Activated naive CD8-positive, alpha-beta T cell treated with anti-CD3 and anti-CD28 coated beads, Interleukin-2, amount 50 U/mL, for 24 hours (primary cell): ENCODE measurements at regions not wholly inside any gene's neighbourhood (a gene's known extent, or its start where the extent isn't known, plus 50 kb on each side); places are given as distances from the start of the nearest gene placed in this dataset.
"Not testable (repeated sequence)": the region's sequence is repeated elsewhere in the genome, so short reads cannot be mapped to it uniquely, and the experiment has no call there.

Source experiments
- ATAC-seq: fragments of 150-1000 bp; cut with Tn5 transposase; one replicate; pipeline ENCODE4 v1.10.0; 2021
- DNase-seq: peaks from one replicate; pipeline ENCODE4 v3.0.0; 2021
- H3K27ac Mint-ChIP-seq: one replicate; pipeline ENCODE4 v1.8.0; 2021; ENCODE audit warnings: mild to moderate bottlenecking, mixed read lengths
- H3K27me3 Mint-ChIP-seq: one replicate; pipeline ENCODE4 v1.8.0; 2021; ENCODE audit warnings: mixed read lengths
- H3K36me3 Mint-ChIP-seq: one replicate; pipeline ENCODE4 v1.8.0; 2021; ENCODE audit warnings: low read depth, mixed read lengths
- H3K4me1 Mint-ChIP-seq: one replicate; pipeline ENCODE4 v1.8.0; 2021; ENCODE audit warnings: mixed read lengths
- H3K4me3 Mint-ChIP-seq: one replicate; pipeline ENCODE4 v1.8.0; 2021; ENCODE audit warnings: mild to moderate bottlenecking, moderate library complexity, mixed read lengths
- H3K9me3 Mint-ChIP-seq: one replicate; pipeline ENCODE4 v1.8.0; 2021; ENCODE audit warnings: mixed read lengths

- DNase-seq, H3K36me3 Mint-ChIP-seq, H3K9me3 Mint-ChIP-seq, H3K4me1 Mint-ChIP-seq, H3K4me3 Mint-ChIP-seq, ATAC-seq, H3K27ac Mint-ChIP-seq, H3K27me3 Mint-ChIP-seq: not testable (repeated sequence)
Observed at GRCh38 chr12:8373744-8374143, 82.0 kb upstream of the CLEC6A start.

- H3K36me3 Mint-ChIP-seq, H3K4me1 Mint-ChIP-seq, H3K9me3 Mint-ChIP-seq, H3K27ac Mint-ChIP-seq, H3K4me3 Mint-ChIP-seq, H3K27me3 Mint-ChIP-seq, DNase-seq, ATAC-seq: not testable (repeated sequence)
Observed at GRCh38 chr12:8375122-8375521, 80.6 kb upstream of the CLEC6A start.

DNA sequence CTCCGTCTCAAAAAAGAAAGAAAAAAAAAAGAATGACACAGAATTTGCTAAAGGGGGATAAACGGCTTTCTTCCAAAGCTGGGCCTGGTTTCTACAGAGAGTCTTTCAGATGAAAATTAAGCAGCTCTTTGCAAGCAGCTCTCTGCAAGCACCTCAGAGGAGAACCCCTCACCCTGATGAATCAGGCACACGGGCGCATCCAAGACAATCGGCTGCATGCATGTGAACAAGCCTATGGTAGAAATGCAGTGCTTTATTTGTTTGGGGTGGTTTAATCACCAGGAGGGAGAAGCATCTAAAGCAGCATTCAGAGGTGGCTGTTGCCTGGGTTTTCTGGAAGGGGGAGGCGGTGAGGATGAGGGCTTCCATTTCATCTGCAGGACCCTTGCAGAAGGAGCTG is 78.0 kb upstream of the CLEC6A start:
- not testable (repeated sequence) for H3K9me3 Mint-ChIP-seq, H3K36me3 Mint-ChIP-seq, H3K27ac Mint-ChIP-seq, ATAC-seq, H3K4me3 Mint-ChIP-seq, DNase-seq, H3K27me3 Mint-ChIP-seq, H3K4me1 Mint-ChIP-seq

- not testable (repeated sequence) for H3K27ac Mint-ChIP-seq, H3K27me3 Mint-ChIP-seq, H3K4me1 Mint-ChIP-seq, H3K36me3 Mint-ChIP-seq, H3K4me3 Mint-ChIP-seq, DNase-seq, H3K9me3 Mint-ChIP-seq, ATAC-seq
Observed at GRCh38 chr12:8382556-8382955, 73.2 kb upstream of the CLEC6A start.

- not testable (repeated sequence) for H3K4me3 Mint-ChIP-seq, DNase-seq, H3K4me1 Mint-ChIP-seq, H3K9me3 Mint-ChIP-seq, H3K27ac Mint-ChIP-seq, H3K36me3 Mint-ChIP-seq, ATAC-seq
- H3K27me3 Mint-ChIP-seq = peaks cover 12% of the 10 kb centered on the region
Observed at GRCh38 chr12:8384686-8385085, 71.1 kb upstream of the CLEC6A start.

DNA sequence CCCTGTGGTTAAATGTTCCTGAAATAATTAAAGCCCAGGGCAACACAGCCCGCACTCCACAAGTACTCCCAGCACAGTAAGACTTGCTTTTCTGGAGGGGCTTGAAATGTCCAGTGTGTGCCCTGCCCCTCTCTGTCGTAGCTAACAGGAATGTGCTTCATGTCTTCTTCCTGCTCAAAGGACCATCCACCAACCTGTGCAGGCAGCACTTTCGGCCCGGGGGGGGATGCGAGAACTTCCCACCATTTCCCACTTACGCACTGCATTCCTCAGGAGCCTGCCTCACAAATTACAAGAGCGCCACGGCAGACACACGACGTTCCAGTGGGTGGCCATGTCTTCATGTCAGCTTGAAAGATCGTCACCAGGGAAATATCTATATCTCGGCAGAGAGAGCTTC is 70.3 kb upstream of the CLEC6A start:
- not testable (repeated sequence) for H3K9me3 Mint-ChIP-seq, H3K4me3 Mint-ChIP-seq, DNase-seq, H3K27ac Mint-ChIP-seq, H3K4me1 Mint-ChIP-seq, H3K36me3 Mint-ChIP-seq, ATAC-seq
- peaks cover 14% of the 10 kb centered on the region for H3K27me3 Mint-ChIP-seq

DNA sequence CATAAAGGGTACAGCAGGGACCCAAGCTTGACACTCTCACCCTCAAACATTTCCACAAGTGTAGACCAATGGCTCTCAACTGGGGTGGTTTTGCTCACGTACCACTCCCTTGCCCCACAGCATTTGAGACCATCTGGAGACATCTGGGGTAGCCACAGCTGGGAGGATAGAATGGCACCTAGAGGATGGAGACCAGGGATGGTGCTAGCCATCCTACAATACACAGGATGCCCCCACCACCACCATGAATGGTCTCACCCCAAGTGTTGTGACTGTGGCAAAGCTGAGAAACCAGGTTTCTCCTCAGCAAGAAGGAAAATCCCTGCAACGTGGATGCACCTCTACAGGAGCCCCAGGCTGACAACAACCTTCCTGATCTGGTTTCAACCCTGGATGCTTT is 69.1 kb upstream of the CLEC6A start:
- H3K27me3 Mint-ChIP-seq = peaks cover 17% of the 10 kb centered on the region
- not testable (repeated sequence) for DNase-seq, H3K4me3 Mint-ChIP-seq, ATAC-seq, H3K9me3 Mint-ChIP-seq, H3K27ac Mint-ChIP-seq, H3K4me1 Mint-ChIP-seq, H3K36me3 Mint-ChIP-seq

- H3K9me3 Mint-ChIP-seq, H3K4me1 Mint-ChIP-seq, H3K36me3 Mint-ChIP-seq, H3K4me3 Mint-ChIP-seq, H3K27ac Mint-ChIP-seq, ATAC-seq, DNase-seq: not testable (repeated sequence)
- peaks cover 19% of the 10 kb centered on the region for H3K27me3 Mint-ChIP-seq
Observed at GRCh38 chr12:8389296-8389695, 66.5 kb upstream of the CLEC6A start.

GRCh38 chr12:8390001-8390777 is 65.6 kb upstream of the CLEC6A start:
- H3K27ac Mint-ChIP-seq, H3K4me1 Mint-ChIP-seq, H3K36me3 Mint-ChIP-seq, H3K9me3 Mint-ChIP-seq: not testable (repeated sequence)
- peak; percentile 77 for ATAC-seq
- Mint-ChIP-seq H3K4me3 (peak overlapping the region; percentile 24), H3K27me3 (peaks cover 18% of the 10 kb centered on the region)
- peak; percentile 87 for DNase-seq

GRCh38 chr12:8396225-8397071 is 59.3 kb upstream of the CLEC6A start:
- not testable (repeated sequence) for H3K36me3 Mint-ChIP-seq, H3K4me1 Mint-ChIP-seq, H3K9me3 Mint-ChIP-seq, H3K27ac Mint-ChIP-seq
- peak; percentile 89 for ATAC-seq
- Mint-ChIP-seq H3K27me3 (peaks cover 11% of the 10 kb centered on the region), H3K4me3 (peak overlapping the region; percentile 29)
- DNase-seq = peak; percentile 76

DNA sequence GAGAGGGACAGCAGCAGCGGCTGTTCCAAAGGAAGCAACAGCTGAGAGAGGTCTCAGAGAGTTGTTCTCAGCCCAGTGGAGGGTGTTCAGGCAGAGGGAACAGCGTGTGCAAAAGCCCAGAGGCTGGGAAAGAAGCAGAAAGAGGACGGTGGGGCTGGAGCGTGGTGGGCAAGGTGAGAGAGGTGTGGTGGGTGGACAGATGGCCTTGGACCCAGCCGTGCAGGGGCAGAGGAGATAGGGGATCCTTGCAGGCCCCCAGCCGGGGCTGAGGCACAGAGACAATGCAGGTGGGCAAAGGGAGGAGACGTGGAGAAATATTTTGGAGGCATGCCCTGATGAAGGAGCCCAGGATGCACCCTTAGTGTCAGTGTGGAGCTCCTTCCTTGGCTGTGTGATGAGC is 58.4 kb upstream of the CLEC6A start:
- not testable (repeated sequence) for H3K9me3 Mint-ChIP-seq, DNase-seq, H3K4me1 Mint-ChIP-seq, H3K4me3 Mint-ChIP-seq, H3K36me3 Mint-ChIP-seq, ATAC-seq, H3K27ac Mint-ChIP-seq
- H3K27me3 Mint-ChIP-seq = peaks cover 11% of the 10 kb centered on the region

DNA sequence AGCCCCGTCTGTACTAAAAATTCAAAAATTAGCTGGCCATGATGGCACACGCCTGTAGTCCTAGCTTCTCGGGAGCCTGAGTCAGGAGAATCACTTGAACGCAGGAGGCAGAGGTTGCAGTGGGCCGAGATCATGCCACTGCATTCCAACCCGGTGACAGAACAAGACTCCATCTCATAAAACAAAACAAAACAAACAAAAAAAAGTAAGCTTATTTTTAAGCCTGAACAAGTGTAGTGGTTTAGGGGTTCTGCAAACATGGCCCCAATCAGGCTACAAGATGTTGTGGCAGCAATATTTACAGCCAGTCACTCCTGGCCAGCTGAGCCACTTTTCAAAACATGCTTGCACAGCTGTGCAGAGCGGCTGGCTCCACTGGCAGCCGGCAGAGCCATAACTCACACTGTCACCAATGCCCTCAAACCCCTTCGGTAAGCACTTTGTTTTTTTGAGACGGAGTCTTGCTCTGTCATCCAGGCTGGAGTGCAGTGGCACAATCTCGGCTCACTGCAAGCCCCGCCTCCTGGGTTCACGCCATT is 56.2 kb upstream of the CLEC6A start:
- not testable (repeated sequence) for H3K27ac Mint-ChIP-seq, H3K27me3 Mint-ChIP-seq, H3K4me3 Mint-ChIP-seq, H3K9me3 Mint-ChIP-seq, DNase-seq, ATAC-seq, H3K36me3 Mint-ChIP-seq, H3K4me1 Mint-ChIP-seq

GRCh38 chr12:8403834-8404233 is 51.9 kb upstream of the CLEC6A start:
- H3K36me3 Mint-ChIP-seq, H3K27ac Mint-ChIP-seq, ATAC-seq, H3K9me3 Mint-ChIP-seq, H3K4me3 Mint-ChIP-seq, H3K27me3 Mint-ChIP-seq, DNase-seq, H3K4me1 Mint-ChIP-seq: not testable (repeated sequence)

DNA sequence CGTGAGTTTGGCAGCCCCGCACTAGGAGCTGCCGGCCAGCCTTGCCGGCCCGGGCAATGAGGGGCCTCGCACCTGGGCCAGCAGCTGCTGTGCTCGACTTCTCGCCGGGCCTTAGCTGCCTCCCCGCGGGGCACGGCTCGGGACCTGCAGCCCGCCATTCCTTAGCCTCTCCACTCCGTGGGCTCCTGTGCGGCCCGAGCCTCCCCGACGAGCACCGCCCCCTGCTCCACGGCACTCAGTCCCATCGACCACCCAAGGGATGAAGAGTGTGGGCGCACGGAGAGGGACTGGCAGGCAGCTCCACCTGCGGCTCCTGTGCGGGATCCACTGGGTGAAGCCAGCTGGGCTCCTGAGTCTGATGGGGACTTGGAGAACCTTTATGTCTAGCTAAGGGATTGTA is 51.4 kb upstream of the CLEC6A start:
- not testable (repeated sequence) for H3K27ac Mint-ChIP-seq, H3K27me3 Mint-ChIP-seq, H3K9me3 Mint-ChIP-seq, H3K4me3 Mint-ChIP-seq, H3K36me3 Mint-ChIP-seq, H3K4me1 Mint-ChIP-seq, ATAC-seq, DNase-seq
